ENCODE measurements at regions not wholly inside any gene's neighbourhood (a gene's known extent, or its start where the extent isn't known, plus 50 kb on each side); places are given as distances from the start of the nearest gene placed in this dataset.

DNA sequence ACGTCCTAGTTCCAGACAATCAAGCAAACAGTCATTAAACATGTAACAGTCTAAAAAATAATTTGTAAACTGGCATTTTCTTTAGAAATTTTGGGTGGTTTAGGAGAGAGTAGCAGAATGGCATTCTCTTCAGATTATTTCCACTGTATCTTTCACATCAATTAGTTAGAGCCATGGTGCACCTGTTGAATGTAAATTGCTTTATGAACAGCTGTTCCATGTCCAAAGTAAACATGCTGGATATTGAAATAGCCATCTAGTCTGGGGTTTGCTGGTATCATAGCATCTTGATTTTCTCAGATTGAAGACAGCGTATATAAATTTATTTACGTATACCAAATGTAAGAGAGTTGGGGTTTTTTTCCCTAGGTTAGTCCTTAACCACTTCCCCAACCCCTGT, 143.6 kb downstream of the RCHY1 start:
- H3K27ac ChIP-seq: no peak overlapping the region
- TF ChIP-seq ZFX (IDR thresholded peaks at IDR 0.05; ENCODE audit: borderline replicate concordance): no peak
- TF ChIP-seq, protein P1, sequence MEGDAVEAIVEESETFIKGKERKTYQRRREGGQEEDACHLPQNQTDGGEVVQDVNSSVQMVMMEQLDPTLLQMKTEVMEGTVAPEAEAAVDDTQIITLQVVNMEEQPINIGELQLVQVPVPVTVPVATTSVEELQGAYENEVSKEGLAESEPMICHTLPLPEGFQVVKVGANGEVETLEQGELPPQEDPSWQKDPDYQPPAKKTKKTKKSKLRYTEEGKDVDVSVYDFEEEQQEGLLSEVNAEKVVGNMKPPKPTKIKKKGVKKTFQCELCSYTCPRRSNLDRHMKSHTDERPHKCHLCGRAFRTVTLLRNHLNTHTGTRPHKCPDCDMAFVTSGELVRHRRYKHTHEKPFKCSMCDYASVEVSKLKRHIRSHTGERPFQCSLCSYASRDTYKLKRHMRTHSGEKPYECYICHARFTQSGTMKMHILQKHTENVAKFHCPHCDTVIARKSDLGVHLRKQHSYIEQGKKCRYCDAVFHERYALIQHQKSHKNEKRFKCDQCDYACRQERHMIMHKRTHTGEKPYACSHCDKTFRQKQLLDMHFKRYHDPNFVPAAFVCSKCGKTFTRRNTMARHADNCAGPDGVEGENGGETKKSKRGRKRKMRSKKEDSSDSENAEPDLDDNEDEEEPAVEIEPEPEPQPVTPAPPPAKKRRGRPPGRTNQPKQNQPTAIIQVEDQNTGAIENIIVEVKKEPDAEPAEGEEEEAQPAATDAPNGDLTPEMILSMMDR (IDR thresholded peaks at IDR 0.05): no peak

DNA sequence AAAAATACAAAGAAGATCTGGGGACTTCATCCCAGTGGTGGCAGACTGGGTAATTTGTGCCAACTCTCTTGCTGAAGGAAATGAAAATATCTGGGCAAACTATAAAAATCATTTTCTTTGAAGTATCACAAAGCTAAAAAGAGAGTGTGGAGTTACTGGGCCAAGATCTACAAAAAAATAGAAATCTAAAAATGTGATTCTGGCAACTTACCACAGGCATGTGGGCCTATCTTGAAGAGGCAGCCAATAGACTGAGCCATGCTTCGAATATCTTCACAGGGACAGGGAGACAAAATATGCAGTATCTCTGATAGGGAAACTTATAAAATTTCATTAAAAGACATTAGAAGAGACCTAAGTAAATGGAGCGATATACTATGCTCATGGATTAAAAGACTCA, 168.8 kb downstream of the RCHY1 start:
- no peak overlapping the region for H3K27ac ChIP-seq

DNA sequence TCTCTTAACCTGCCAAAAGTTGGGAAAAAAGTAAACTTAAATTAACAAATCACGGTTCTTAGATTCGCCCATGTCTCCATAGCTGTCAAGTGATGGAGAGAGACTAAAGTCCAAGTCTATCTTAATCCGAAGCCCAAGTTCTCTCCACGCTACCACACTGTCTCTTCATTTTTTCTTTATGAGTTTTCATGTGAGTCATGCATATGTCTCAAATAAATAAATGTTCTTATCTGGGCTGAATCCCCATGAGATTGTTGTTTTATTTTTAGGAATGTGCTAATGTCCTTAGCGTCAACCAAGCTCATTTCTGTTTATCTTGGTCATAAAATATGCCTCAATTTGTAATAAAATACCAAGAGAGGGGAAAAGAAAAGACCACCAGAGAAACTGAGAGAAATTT, 169.3 kb downstream of the RCHY1 start:
- H3K27ac ChIP-seq: no peak overlapping the region
- no peak for TF ChIP-seq ZFX (IDR thresholded peaks at IDR 0.05; ENCODE audit: borderline replicate concordance)
- TF ChIP-seq, protein P1 (IDR thresholded peaks at IDR 0.05): no peak

More for the DNA sequence above, 168.8 kb downstream of the RCHY1 start:
- TF ChIP-seq ZFX (IDR thresholded peaks at IDR 0.05; ENCODE audit: borderline replicate concordance): no peak
- TF ChIP-seq, protein P1 (IDR thresholded peaks at IDR 0.05): no peak

DNA sequence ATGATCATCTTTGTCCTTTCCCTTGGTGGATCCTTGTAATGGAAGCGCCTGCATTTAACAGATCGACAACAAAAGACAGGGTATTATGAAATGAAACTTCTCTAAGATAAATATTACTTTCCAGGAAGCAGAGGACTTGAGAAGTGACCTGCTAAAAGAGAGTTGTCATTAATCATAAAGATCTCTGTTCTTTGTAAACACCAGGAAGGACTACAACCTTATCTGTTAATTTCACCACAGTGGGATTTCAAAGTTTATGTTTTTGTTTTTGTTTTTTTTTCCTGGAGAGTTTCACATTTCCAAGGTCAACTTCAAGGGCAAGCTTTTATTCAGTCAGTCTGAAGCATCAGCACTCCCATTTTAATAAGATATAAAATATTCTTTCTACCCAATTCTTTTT, 170.9 kb downstream of the RCHY1 start:
- no peak overlapping the region for H3K27ac ChIP-seq
- TF ChIP-seq, protein P1 (IDR thresholded peaks at IDR 0.05): no peak
- TF ChIP-seq ZFX (IDR thresholded peaks at IDR 0.05; ENCODE audit: borderline replicate concordance): no peak

DNA sequence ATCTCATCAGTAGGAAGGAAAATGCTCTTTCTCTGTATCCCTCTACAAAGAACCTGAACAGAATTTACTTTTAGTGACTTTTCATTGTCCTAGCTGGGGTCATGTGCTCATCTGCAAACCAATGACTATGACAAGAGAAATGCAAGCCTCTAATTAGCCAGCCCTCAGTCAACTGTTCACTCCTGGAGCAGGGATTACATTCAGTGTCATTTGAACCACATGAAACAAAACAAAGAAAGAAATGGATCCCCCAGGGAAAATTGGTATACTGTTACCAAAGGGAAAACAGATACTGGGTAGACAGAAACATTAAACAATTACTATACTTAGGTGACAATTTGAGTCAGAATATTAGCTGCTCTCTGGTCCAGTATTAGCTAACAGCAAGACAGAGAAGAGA, 173.6 kb downstream of the RCHY1 start:
- TF ChIP-seq, protein P1 (IDR thresholded peaks at IDR 0.05): no peak
- TF ChIP-seq ZFX (IDR thresholded peaks at IDR 0.05; ENCODE audit: borderline replicate concordance): no peak
- H3K27ac ChIP-seq: no peak overlapping the region

DNA sequence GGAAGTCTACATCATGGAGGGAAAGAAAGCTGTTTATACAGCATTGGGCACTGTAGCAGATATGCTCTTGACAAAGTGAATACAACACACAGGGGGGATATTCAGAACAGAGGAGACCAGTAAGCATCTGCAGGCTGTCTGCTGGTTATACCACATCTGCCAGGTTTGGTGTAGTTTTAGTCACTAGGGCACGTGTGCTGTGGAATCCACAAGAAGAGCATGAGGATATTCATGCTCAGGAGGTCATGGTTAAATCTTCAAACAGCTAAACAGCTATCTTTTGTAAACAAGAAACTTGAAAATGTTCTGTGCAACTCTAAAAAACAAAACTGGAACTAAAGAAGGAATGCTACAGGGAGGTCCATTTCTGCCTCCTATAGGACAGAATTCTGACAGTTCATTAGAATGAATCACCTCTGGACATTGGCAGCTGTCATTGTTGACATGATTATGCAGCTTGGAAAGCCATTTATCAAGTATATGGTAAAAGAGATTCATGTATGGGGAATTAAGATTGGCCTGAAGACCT, 175.8 kb downstream of the RCHY1 start:
- no peak for TF ChIP-seq ZFX (IDR thresholded peaks at IDR 0.05; ENCODE audit: borderline replicate concordance)
- TF ChIP-seq, protein P1 (IDR thresholded peaks at IDR 0.05): no peak
- H3K27ac ChIP-seq: no peak overlapping the region

DNA sequence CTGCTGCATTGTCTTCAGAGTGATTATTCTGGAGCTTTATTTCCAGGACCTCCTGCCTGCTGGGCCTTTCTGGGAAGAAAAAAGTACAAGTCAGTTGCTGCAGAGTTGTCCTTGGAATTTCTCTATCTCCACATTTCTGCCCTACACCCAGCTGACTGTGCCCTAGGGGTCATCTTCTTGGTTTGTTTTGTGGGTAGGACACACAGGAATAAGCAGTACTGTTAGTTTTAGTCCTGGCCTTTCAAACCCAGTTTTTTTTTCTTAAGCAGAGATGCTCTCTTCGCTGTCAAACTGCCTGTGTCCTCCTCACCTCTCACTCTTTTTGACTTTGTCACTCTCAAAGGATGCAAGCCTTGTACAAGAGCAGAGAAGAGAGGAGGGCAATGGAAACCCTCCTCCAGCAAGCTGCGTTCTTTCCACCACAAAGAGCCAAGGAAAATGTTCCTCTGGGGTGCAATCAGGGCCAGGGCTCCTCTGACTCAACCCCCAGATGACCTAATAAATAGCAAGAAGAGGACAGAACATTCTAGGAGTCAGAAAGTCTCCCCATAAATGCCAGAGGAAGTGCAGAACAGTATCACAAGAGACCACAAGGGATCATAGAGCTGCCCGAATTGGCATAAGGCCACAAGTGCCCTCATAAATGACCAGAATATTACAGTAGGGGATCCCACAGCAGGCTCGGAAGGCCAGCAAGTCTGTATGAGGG, 186.2 kb downstream of the RCHY1 start:
- H3K27ac ChIP-seq: no peak overlapping the region
- TF ChIP-seq, protein P1 (IDR thresholded peaks at IDR 0.05): no peak
- TF ChIP-seq ZFX (IDR thresholded peaks at IDR 0.05; ENCODE audit: borderline replicate concordance): no peak
